Endothelial cell of umbilical vein (primary cell): ENCODE measurements at regions not wholly inside any gene's neighbourhood (a gene's known extent, or its start where the extent isn't known, plus 50 kb on each side); places are given as distances from the start of the nearest gene placed in this dataset.

ENCODE experiments used
- BruUV-seq: library from RNA; stranded (reverse); fragments of 400-500 nt; replicated peaks from 2 replicates; lab custom pipeline; 2021; lab: Mats Ljungman, UMichigan
- CTCF ChIA-PET: fragments of 300-600, 350-600 bp; sonication (Branson Sonifier 250); formaldehyde crosslinking; loops from one replicate; lab custom pipeline; 2021; ENCODE audit warnings: antibody characterized with exemption, inconsistent platforms; lab: Charles Lee
- POLR2A ChIA-PET: fragments of 300-600, 350-600 bp; sonication (Branson Sonifier 250); formaldehyde crosslinking; loops from one replicate; lab custom pipeline; 2021; ENCODE audit warnings: antibody characterized with exemption, inconsistent platforms; lab: Charles Lee
- DNase-seq: peaks from one replicate; pipeline ENCODE4 v3.0.0-alpha.2; 2011; ENCODE audit warnings: low read depth, low spot score
- FAIRE-seq: peaks from 2 replicates; lab custom pipeline; 2011; peaks lifted over from hg19 to GRCh38; lab: Jason Lieb, UNC
- H2AFZ ChIP-seq: 2 replicates; pipeline ENCODE4 v1.6.0; 2012; ENCODE audit warnings: low read depth, low read length, control low read depth, inconsistent platforms
- H3K27ac ChIP-seq: 2 replicates; pipeline ENCODE4 v1.5.1; 2011; ENCODE audit warnings: low read depth, mild to moderate bottlenecking, control low read depth, low read length, moderate library complexity; ENCODE audit not compliant: insufficient read depth
- H3K27me3 ChIP-seq, 2 experiments: 2 replicates each; pipeline versions ENCODE4 v1.6.0 to v1.6.1; 2011; ENCODE audit warnings: low read length in 2 of 2, mixed read lengths in 1 of 2; ENCODE audit not compliant: control insufficient read depth in 2 of 2, insufficient read depth in 2 of 2
- H3K36me3 ChIP-seq, 2 experiments: 2 replicates in 1 of 2; 3 replicates in 1 of 2; pipeline ENCODE4 v1.5.1; 2011; ENCODE audit warnings: low read length in 2 of 2, mild to moderate bottlenecking in 1 of 2, moderate library complexity in 1 of 2; ENCODE audit not compliant: control insufficient read depth in 2 of 2, insufficient read depth in 2 of 2; ENCODE audit errors: extremely low read depth in 1 of 2
- H3K4me1 ChIP-seq: 3 replicates; pipeline ENCODE4 v1.5.1; 2011; ENCODE audit warnings: mild to moderate bottlenecking, low read length; ENCODE audit not compliant: control insufficient read depth, insufficient read depth; ENCODE audit errors: extremely low read depth
- H3K4me2 ChIP-seq: 2 replicates; pipeline ENCODE4 v1.6.1; 2011; ENCODE audit warnings: low read length, control low read depth, mixed read lengths; ENCODE audit not compliant: insufficient read depth
- H3K4me3 ChIP-seq, 3 experiments: fragments of 200-600 bp in 1 of 3; sonication (generic), shearing (Covaris generic) in 1 of 3; replicated peaks in 1 of 3; 2 replicates each; pipeline ENCODE4 v1.5.1; 2011 to 2016; ENCODE audit warnings: control low read depth in 3 of 3, low read length in 3 of 3, mild to moderate bottlenecking in 2 of 3, inconsistent platforms in 1 of 3, low read depth in 1 of 3, moderate library complexity in 1 of 3; ENCODE audit not compliant: insufficient read depth in 1 of 3
- H3K79me2 ChIP-seq: 2 replicates; pipeline ENCODE4 v1.6.0; 2012; ENCODE audit warnings: low read length, inconsistent platforms; ENCODE audit not compliant: control insufficient read depth, insufficient read depth
- H3K9ac ChIP-seq: replicated peaks from 2 replicates; pipeline ENCODE3; 2011; ENCODE audit warnings: low read length, control low read depth; ENCODE audit not compliant: insufficient read depth; ENCODE audit errors: extremely low read depth
- H3K9me1 ChIP-seq: replicated peaks from 3 replicates; pipeline ENCODE4 v1.6.0; 2011; ENCODE audit warnings: mild to moderate bottlenecking, low read length; ENCODE audit not compliant: control insufficient read depth, insufficient read depth; ENCODE audit errors: extremely low read depth
- H3K9me3 ChIP-seq: replicated peaks from 2 replicates; pipeline ENCODE4 v1.5.1; 2012; ENCODE audit warnings: low read length, inconsistent platforms; ENCODE audit not compliant: control insufficient read depth, insufficient read depth
- H4K20me1 ChIP-seq: replicated peaks from 2 replicates; pipeline ENCODE3; 2011; ENCODE audit warnings: mild to moderate bottlenecking, low read length; ENCODE audit not compliant: control insufficient read depth, insufficient read depth; ENCODE audit errors: extremely low read depth
- EZH2 ChIP-seq: IDR thresholded peaks from 2 replicates; pipeline ENCODE4 v1.6.1; 2012; ENCODE audit warnings: borderline replicate concordance, low read depth, mild to moderate bottlenecking, moderate library complexity, low read length, inconsistent platforms; ENCODE audit not compliant: severe bottlenecking
- FOS ChIP-seq: IDR thresholded peaks from 2 replicates; pipeline ENCODE4 v1.6.1; 2011; ENCODE audit warnings: mild to moderate bottlenecking, low read length, moderate library complexity, borderline replicate concordance; ENCODE audit not compliant: insufficient read depth
- GATA2 ChIP-seq: IDR thresholded peaks from 2 replicates; pipeline ENCODE4 v1.7.0; 2011; ENCODE audit warnings: low read depth, mild to moderate bottlenecking, moderate library complexity, mixed read lengths, low read length; ENCODE audit not compliant: insufficient read length, insufficient read depth
- JUN ChIP-seq: IDR thresholded peaks from 2 replicates; pipeline ENCODE4 v1.6.1; 2011; ENCODE audit warnings: borderline replicate concordance, low read depth; ENCODE audit not compliant: insufficient read length, insufficient read depth
- MYC ChIP-seq: IDR thresholded peaks from one replicate; pipeline ENCODE4 v1.6.1; 2011; ENCODE audit warnings: mild to moderate bottlenecking, low read depth, low read length
- POLR2A ChIP-seq: IDR thresholded peaks from 2 replicates; pipeline ENCODE4 v1.6.1; 2012; ENCODE audit warnings: low read depth, mild to moderate bottlenecking, control low read depth, low read length
- POLR2AphosphoS5 ChIP-seq: IDR thresholded peaks from 2 replicates; pipeline ENCODE4 v1.6.1; 2012; ENCODE audit warnings: low read depth, mild to moderate bottlenecking, control low read depth, low read length, moderate library complexity; ENCODE audit not compliant: insufficient read depth
- dilution Hi-C: fragments of 300-500 bp; cut with MboI; formaldehyde crosslinking; loops from one replicate; pipeline ENCODE4 v1.15.0; 2019; ENCODE audit warnings: low sequenced_read_pairs; ENCODE audit not compliant: extremely low pct_ligation_motif_present
- intact Hi-C: fragments of 100-400 bp; cut with micrococcal nuclease; formaldehyde crosslinking; loops from one replicate; pipeline ENCODE4 v1.10.0; 2022
- TF ChIP-seq, protein P1 (sequence below), 2 donors: IDR thresholded peaks; 1 replicate in 1 of 2; 2 replicates in 1 of 2; pipeline ENCODE4 v1.5.1; 2011; ENCODE audit warnings: low read length in 2 of 2, mild to moderate bottlenecking in 2 of 2, moderate library complexity in 2 of 2, control low read depth in 1 of 2, inconsistent platforms in 1 of 2, low read depth in 1 of 2; ENCODE audit not compliant: insufficient read depth in 1 of 2; ENCODE audit errors: extremely low read depth in 1 of 2
- TF ChIP-seq, protein P2 (sequence below): IDR thresholded peaks from 2 replicates; pipeline ENCODE4 v1.6.1; 2011; ENCODE audit not compliant: insufficient read depth, insufficient read length

DNA sequence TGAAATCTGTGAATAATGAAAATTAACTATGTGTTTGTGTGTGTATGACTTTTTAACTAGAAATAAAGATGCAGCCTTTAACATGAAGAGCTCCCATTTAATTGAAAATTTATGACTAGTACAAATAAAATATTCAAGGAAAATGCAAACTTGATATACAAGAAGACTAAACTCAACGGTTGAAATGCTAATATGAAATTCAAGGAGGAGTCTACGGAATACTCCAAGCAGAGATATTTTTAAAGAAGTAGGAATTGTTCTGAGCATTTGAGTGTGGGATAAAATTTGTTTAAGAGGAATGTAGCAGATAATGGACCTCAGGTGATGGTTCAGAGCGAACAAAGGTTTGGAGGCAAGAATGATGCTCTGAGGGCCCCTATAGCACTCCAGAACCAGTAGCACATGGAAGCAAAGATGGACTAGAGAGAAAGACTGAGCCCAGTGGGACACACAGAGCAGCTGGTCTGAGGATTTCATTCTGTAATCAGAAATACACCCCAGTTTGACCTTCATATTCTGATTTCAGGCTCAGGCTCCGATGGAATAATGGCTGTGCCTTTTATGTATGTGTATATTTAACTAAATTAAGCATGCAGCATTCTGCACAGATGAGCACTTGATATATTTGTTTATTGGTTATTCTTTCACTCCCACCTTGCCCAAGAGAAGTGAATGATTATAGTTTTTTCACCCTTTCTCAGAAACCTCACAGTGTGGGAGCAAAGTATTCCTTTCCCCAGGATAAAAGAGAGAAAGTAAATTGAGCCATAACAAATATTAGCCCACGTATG, 227.1 kb downstream of the ZPLD1 start:
- Histone ChIP-seq H3K9me1 (no peaks in the 10 kb centered on the region), H4K20me1 (no peaks in the 10 kb centered on the region), H3K9me3 (no peaks in the 10 kb centered on the region), H3K27me3 (no peaks in the 10 kb centered on the region), H3K27ac (no peak overlapping the region), H3K4me1 (no peaks in the 10 kb centered on the region), H3K36me3 (no peaks in the 10 kb centered on the region), H3K4me3 (no peak overlapping the region), H2AFZ (no peak overlapping the region), H3K4me2 (no peak overlapping the region), H3K79me2 (no peaks in the 10 kb centered on the region), H3K9ac (no peak overlapping the region)
- no peak for FAIRE-seq
- TF ChIP-seq JUN (no peak), MYC (no peak), POLR2AphosphoS5 (no peak), GATA2 (no peak), FOS (no peak), EZH2 (no peak), POLR2A (no peak)
- TF ChIP-seq, protein P1, sequence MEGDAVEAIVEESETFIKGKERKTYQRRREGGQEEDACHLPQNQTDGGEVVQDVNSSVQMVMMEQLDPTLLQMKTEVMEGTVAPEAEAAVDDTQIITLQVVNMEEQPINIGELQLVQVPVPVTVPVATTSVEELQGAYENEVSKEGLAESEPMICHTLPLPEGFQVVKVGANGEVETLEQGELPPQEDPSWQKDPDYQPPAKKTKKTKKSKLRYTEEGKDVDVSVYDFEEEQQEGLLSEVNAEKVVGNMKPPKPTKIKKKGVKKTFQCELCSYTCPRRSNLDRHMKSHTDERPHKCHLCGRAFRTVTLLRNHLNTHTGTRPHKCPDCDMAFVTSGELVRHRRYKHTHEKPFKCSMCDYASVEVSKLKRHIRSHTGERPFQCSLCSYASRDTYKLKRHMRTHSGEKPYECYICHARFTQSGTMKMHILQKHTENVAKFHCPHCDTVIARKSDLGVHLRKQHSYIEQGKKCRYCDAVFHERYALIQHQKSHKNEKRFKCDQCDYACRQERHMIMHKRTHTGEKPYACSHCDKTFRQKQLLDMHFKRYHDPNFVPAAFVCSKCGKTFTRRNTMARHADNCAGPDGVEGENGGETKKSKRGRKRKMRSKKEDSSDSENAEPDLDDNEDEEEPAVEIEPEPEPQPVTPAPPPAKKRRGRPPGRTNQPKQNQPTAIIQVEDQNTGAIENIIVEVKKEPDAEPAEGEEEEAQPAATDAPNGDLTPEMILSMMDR (IDR thresholded peaks at IDR 0.05; ENCODE audit: extremely low read depth in 1 of 2, insufficient read depth in 1 of 2, low read depth in 1 of 2, low read length in 2 of 2), result no peak
- TF ChIP-seq, protein P2, sequence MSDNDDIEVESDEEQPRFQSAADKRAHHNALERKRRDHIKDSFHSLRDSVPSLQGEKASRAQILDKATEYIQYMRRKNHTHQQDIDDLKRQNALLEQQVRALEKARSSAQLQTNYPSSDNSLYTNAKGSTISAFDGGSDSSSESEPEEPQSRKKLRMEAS, result no peak
- BruUV-seq, result no TSS peak
- intact Hi-C loops (no loop called here), dilution Hi-C loops (no loop called here)
- POLR2A ChIA-PET, result no interaction called here
- CTCF ChIA-PET, result interaction anchor here (0.6 kb wide), 1 partner anchor 11 kb away, joined by 3 read pairs; no protein-coding TSS in a partner anchor
- no peak for DNase-seq
